ENCODE measurements at regions not wholly inside any gene's neighbourhood (a gene's known extent, or its start where the extent isn't known, plus 50 kb on each side); places are given as distances from the start of the nearest gene placed in this dataset.
"Not testable (repeated sequence)": the region's sequence is repeated elsewhere in the genome, so short reads cannot be mapped to it uniquely, and the experiment has no call there.

- intact Hi-C loops (cut with micrococcal nuclease): no loop called here
These were observed 56.3 kb upstream of the ZNF92 start for GRCh38 chr7:65317372-65317771.

- intact Hi-C loops (cut with micrococcal nuclease): no loop called here
These were observed 62.9 kb upstream of the ZNF92 start for GRCh38 chr7:65310761-65311160.

DNA sequence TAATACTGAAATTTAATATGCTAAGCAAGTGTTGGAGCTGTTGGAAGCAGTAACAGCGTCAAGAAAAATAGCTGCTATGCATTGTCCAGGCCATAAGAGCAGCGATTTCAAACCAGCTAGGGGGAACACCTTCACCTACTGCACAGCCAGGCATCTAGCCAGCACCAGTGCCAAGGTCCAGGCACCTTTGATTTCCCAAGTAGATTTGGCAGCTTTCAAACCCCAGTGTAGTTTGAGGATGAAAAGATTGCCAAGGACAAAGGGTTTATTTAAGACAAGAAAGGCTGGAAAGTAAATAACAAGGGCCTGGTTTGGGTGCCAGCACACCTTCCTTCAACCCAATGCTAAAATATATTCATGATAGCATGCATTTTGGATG lies 65.4 kb upstream of the ZNF92 start:
- intact Hi-C loops (cut with micrococcal nuclease): no loop called here

- intact Hi-C loops (cut with micrococcal nuclease): loop anchor here (1.0 kb wide), 2 partner anchors 91 to 356 kb away; no protein-coding TSS in a partner anchor
These were observed 65.9 kb upstream of the ZNF92 start for GRCh38 chr7:65307651-65308299.

DNA sequence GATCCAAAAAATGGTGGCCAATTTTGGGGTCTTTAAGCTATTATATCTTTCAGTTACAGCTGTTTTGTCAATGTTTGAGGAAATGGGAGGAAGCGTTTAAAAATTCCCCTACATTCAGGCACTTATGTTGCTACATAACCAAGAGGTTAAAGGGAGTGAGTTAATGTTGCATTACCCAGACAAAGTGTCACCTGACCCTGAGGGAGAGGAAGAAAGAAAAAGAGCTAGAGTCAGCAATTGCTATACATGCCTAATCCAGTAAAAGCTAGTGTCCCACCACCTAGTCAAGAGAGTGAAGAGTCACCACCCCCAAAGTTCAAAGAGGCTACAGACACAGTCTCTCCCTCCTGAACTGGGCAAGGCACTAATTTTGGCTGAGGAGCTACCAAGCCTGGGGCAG lies 69.5 kb upstream of the ZNF92 start:
- intact Hi-C loops (cut with micrococcal nuclease): no loop called here

- intact Hi-C loops (cut with micrococcal nuclease): no loop called here
These were observed 70.8 kb upstream of the ZNF92 start for GRCh38 chr7:65302883-65303282.

- intact Hi-C loops (cut with micrococcal nuclease): no loop called here
These were observed 72.6 kb upstream of the ZNF92 start for GRCh38 chr7:65301007-65301406.

- intact Hi-C loops (cut with micrococcal nuclease): no loop called here
These were observed 78.2 kb upstream of the ZNF92 start for GRCh38 chr7:65295409-65295808.

DNA sequence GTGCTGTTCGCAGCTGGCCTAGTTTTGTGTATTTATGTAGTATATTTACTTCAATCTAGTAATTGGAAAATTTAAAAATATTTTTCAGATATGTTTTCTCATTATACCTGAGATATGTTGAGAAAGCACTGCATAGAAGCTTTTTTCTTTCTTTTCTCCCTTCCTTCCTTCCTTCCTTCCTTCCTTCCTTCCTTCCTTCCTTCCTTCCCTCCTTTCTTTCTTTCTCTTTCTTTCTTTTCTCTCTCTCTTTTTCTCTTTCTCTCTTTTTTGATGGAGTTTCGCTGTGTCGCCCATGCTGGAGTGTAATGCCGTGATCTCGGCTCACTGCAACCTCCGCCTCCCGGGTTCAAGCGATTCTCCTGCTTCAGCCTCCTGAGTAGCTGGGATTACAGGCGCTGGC lies 83.3 kb upstream of the ZNF92 start:
- intact Hi-C loops (cut with micrococcal nuclease): not testable (repeated sequence)

- intact Hi-C loops (cut with micrococcal nuclease): no loop called here
These were observed 86.6 kb upstream of the ZNF92 start for GRCh38 chr7:65287023-65287422.

DNA sequence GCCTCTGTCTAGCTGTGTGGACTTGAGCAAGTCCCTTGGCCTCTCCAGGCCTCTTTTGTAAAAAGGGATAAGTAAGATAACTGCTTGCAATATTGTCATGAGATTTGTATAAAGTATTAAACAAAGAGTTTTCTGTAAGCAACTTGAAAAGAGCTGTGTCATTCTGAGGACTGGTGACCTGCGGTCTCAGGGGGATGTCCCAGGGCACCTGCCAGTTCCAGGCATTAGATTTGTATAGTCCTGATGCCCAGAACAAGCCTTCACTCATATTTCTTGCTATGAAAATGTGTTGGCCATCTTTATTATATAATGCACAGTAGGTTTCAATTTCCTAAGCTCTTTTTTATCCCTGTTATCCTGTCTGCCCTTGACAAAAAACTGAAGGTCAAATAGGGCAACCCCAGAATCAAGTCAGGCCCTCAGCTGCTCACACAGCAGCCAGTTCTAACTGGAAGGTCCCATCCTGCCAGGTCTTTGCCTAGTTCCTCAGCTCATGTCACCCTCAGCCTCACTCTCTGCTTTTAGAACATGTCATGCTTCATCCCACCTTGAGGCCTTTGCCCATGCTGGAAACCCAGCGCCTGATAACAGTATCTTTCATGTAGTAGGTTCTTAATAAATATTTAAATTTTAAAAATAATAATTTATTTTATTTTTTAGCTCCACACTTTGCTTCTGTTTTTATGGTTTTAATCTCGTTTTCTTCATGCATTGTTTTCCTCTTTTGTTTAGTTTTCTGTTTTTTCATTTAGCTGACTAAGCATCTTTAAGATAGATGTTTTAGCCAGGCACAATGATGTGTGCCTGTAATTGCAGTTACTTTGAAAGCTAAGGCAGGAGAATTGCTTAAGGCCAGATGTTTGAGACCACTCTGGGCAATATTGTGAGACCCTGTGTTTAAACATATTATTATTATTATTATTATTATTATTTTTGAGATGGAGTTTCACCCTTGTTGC lies 87.5 kb upstream of the ZNF92 start:
- intact Hi-C loops (cut with micrococcal nuclease): no loop called here

DNA sequence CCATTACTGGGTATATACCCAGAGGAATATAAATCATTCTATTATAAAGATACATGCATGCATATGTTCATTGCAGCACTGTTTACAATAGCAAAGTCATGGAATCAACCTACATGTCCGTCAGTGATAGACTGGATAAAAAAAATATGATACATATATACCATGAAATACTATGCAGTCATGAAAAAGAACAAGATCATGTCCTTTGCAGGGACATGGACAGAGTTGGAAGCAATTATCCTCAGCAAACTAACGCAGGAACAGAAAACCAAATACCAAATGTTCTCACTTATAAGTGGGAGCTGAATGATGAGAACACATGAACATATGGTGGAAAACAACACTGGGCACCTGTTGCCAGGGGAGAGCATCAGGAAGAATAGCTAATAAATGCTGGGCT lies 88.4 kb upstream of the ZNF92 start:
- intact Hi-C loops (cut with micrococcal nuclease): not testable (repeated sequence)

- intact Hi-C loops (cut with micrococcal nuclease): no loop called here
These were observed 93.9 kb upstream of the ZNF92 start for GRCh38 chr7:65279795-65280194.

DNA sequence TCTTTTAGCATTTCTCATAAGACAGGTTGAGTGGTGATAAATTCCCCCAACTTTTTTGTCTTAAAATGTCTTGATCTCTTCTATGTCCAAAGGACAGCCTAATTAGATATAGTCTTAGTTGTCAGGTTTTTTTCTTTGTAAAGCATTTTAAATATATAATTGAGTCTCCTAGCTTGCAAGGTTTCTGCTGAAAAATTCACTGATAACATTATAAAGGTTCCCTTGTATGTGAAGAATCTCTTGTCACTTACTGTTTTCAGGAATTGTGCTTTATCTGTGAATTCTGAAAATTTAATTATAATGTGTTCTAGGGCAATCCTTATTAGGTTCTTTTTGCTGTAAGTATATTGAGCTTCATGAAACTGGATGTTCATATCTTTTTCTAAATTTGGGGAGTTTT lies 96.8 kb upstream of the ZNF92 start:
- intact Hi-C loops (cut with micrococcal nuclease): no loop called here

DNA sequence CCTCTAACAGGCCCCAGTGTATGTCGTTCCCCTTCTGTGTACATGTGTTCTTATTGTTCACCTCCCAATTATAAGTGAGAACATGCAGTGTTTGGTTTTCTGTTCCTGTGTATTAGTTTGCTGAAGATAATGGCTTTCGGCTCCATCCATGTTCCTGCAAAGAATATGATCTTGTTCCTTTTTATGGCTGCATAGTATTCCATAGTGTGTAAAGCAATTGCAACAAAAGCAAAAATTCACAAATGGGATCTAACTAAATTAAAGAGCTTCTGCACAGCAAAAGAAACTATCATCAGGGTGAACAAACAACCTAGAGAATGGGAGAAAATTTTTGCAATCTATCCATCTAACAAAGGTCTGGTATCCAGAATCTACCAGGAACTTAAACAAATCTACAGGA lies 102.2 kb upstream of the ZNF92 start:
- intact Hi-C loops (cut with micrococcal nuclease): not testable (repeated sequence)

GRCh38 chr7:65269150-65269856 lies 104.4 kb upstream of the ZNF92 start:
- intact Hi-C loops (cut with micrococcal nuclease): no loop called here

DNA sequence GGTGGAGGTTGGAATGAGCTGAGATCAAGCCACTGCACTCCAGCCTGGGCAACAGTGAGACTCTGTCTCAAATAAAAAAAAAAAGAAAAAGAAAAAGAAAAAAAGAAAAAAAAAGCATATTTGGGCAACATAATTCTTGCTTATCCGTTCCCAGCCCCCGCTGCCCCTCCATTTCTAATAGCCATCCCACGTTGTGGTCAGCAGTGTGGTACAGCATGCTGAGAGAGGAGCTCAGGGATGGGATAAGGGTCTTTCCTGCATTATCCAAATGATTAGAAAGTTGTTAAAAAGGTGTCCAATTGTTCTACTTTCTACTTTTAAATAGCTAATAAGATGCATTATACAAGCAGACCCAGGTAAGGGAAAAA lies 104.9 kb upstream of the ZNF92 start:
- intact Hi-C loops (cut with micrococcal nuclease): no loop called here

DNA sequence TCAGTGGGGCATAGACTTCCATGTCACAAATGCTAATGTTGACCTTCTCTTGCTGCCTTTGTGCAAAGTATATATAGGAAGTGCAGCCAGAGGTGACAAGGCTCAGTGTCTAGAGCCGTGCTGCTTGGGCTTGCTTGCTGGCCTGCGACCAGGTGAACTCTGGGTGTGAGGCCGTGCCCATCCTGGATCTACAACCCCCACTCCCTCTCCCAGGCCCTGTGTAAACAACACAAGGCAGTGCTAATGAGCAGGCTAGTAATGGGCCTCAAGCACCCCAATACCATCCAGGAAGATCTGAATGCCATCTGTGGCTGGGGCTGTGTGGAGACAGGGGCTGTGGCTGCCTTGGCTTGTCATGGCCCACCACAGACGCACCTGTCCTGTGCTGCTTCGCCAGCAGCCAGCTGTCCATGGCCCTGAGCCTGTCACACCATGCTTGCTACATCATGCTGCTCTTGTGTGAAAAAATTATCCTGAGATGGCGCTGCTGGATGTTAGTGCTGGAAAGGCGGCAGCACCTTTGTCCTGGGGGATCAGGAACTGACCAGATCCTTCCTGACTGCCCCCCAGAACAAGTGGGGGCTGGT lies 107.6 kb upstream of the ZNF92 start:
- intact Hi-C loops (cut with micrococcal nuclease): no loop called here

GRCh38 chr7:65264258-65264657 lies 109.4 kb upstream of the ZNF92 start:
- intact Hi-C loops (cut with micrococcal nuclease): no loop called here

- intact Hi-C loops (cut with micrococcal nuclease): not testable (repeated sequence)
These were observed 113.0 kb upstream of the ZNF92 start for GRCh38 chr7:65260673-65261072.

DNA sequence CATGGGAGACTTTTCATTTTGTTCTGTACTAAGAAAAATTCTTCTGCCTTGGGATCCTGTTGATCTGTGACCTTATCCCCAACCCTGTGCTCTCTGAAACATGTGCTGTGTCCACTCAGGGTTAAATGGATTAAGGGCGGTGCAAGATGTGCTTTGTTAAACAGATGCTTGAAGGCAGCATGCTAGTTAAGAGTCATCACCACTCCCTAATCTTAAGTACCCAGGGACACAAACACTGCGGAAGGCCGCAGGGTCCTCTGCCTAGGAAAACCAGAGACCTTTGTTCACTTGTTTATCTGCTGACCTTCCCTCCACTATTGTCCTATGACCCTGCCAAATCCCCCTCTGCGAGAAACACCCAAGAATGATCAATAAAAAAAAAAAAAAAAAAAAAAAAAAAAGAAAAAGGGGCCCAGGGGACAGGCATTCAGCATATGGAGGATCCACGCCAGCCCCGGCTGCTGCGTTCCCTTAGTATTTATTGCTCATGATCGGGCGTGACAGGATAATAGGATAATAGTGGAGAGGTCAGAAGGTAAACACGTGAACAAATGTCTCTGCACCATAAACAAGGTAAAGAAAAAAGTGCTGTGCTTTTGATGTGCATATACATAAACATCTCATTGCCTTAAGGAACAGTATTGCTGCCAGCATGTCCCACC lies 113.7 kb upstream of the ZNF92 start:
- intact Hi-C loops (cut with micrococcal nuclease): not testable (repeated sequence)

Measured in T-helper 1 cell treated with Interleukin-12 subunit alpha and Interleukin-12 subunit beta and Interleukin-4 antibody, amounts not matched to agents 30 ng/mL and 1 ng/mL, for 36 hours (primary cell).